Endothelial cell of umbilical vein (primary cell): ENCODE measurements at regions not wholly inside any gene's neighbourhood (a gene's known extent, or its start where the extent isn't known, plus 50 kb on each side); places are given as distances from the start of the nearest gene placed in this dataset.

Experiments used
- BruUV-seq: library from RNA; stranded (reverse); fragments of 400-500 nt; replicated peaks from 2 replicates; lab custom pipeline; 2021; lab: Mats Ljungman, UMichigan
- CTCF ChIA-PET: fragments of 300-600, 350-600 bp; sonication (Branson Sonifier 250); formaldehyde crosslinking; loops from one replicate; lab custom pipeline; 2021; ENCODE audit warnings: antibody characterized with exemption, inconsistent platforms; lab: Charles Lee
- POLR2A ChIA-PET: fragments of 300-600, 350-600 bp; sonication (Branson Sonifier 250); formaldehyde crosslinking; loops from one replicate; lab custom pipeline; 2021; ENCODE audit warnings: antibody characterized with exemption, inconsistent platforms; lab: Charles Lee
- DNase-seq: peaks from one replicate; pipeline ENCODE4 v3.0.0-alpha.2; 2011; ENCODE audit warnings: low read depth, low spot score
- FAIRE-seq: peaks from 2 replicates; lab custom pipeline; 2011; peaks lifted over from hg19 to GRCh38; lab: Jason Lieb, UNC
- H2AFZ ChIP-seq: 2 replicates; pipeline ENCODE4 v1.6.0; 2012; ENCODE audit warnings: low read depth, low read length, control low read depth, inconsistent platforms
- H3K27ac ChIP-seq: 2 replicates; pipeline ENCODE4 v1.5.1; 2011; ENCODE audit warnings: low read depth, mild to moderate bottlenecking, control low read depth, low read length, moderate library complexity; ENCODE audit not compliant: insufficient read depth
- H3K27me3 ChIP-seq, 2 experiments: 2 replicates each; pipeline versions ENCODE4 v1.6.0 to v1.6.1; 2011; ENCODE audit warnings: low read length in 2 of 2, mixed read lengths in 1 of 2; ENCODE audit not compliant: control insufficient read depth in 2 of 2, insufficient read depth in 2 of 2
- H3K36me3 ChIP-seq, 2 experiments: 2 replicates in 1 of 2; 3 replicates in 1 of 2; pipeline ENCODE4 v1.5.1; 2011; ENCODE audit warnings: low read length in 2 of 2, mild to moderate bottlenecking in 1 of 2, moderate library complexity in 1 of 2; ENCODE audit not compliant: control insufficient read depth in 2 of 2, insufficient read depth in 2 of 2; ENCODE audit errors: extremely low read depth in 1 of 2
- H3K4me1 ChIP-seq: 3 replicates; pipeline ENCODE4 v1.5.1; 2011; ENCODE audit warnings: mild to moderate bottlenecking, low read length; ENCODE audit not compliant: control insufficient read depth, insufficient read depth; ENCODE audit errors: extremely low read depth
- H3K4me2 ChIP-seq: 2 replicates; pipeline ENCODE4 v1.6.1; 2011; ENCODE audit warnings: low read length, control low read depth, mixed read lengths; ENCODE audit not compliant: insufficient read depth
- H3K4me3 ChIP-seq, 3 experiments: fragments of 200-600 bp in 1 of 3; sonication (generic), shearing (Covaris generic) in 1 of 3; replicated peaks in 1 of 3; 2 replicates each; pipeline ENCODE4 v1.5.1; 2011 to 2016; ENCODE audit warnings: control low read depth in 3 of 3, low read length in 3 of 3, mild to moderate bottlenecking in 2 of 3, inconsistent platforms in 1 of 3, low read depth in 1 of 3, moderate library complexity in 1 of 3; ENCODE audit not compliant: insufficient read depth in 1 of 3
- H3K79me2 ChIP-seq: 2 replicates; pipeline ENCODE4 v1.6.0; 2012; ENCODE audit warnings: low read length, inconsistent platforms; ENCODE audit not compliant: control insufficient read depth, insufficient read depth
- H3K9ac ChIP-seq: replicated peaks from 2 replicates; pipeline ENCODE3; 2011; ENCODE audit warnings: low read length, control low read depth; ENCODE audit not compliant: insufficient read depth; ENCODE audit errors: extremely low read depth
- H3K9me1 ChIP-seq: replicated peaks from 3 replicates; pipeline ENCODE4 v1.6.0; 2011; ENCODE audit warnings: mild to moderate bottlenecking, low read length; ENCODE audit not compliant: control insufficient read depth, insufficient read depth; ENCODE audit errors: extremely low read depth
- H3K9me3 ChIP-seq: replicated peaks from 2 replicates; pipeline ENCODE4 v1.5.1; 2012; ENCODE audit warnings: low read length, inconsistent platforms; ENCODE audit not compliant: control insufficient read depth, insufficient read depth
- H4K20me1 ChIP-seq: replicated peaks from 2 replicates; pipeline ENCODE3; 2011; ENCODE audit warnings: mild to moderate bottlenecking, low read length; ENCODE audit not compliant: control insufficient read depth, insufficient read depth; ENCODE audit errors: extremely low read depth
- CTCF ChIP-seq, 2 donors: IDR thresholded peaks; 1 replicate in 1 of 2; 2 replicates in 1 of 2; pipeline ENCODE4 v1.5.1; 2011; ENCODE audit warnings: low read length in 2 of 2, mild to moderate bottlenecking in 2 of 2, moderate library complexity in 2 of 2, control low read depth in 1 of 2, inconsistent platforms in 1 of 2, low read depth in 1 of 2; ENCODE audit not compliant: insufficient read depth in 1 of 2; ENCODE audit errors: extremely low read depth in 1 of 2
- EZH2 ChIP-seq: IDR thresholded peaks from 2 replicates; pipeline ENCODE4 v1.6.1; 2012; ENCODE audit warnings: borderline replicate concordance, low read depth, mild to moderate bottlenecking, moderate library complexity, low read length, inconsistent platforms; ENCODE audit not compliant: severe bottlenecking
- FOS ChIP-seq: IDR thresholded peaks from 2 replicates; pipeline ENCODE4 v1.6.1; 2011; ENCODE audit warnings: mild to moderate bottlenecking, low read length, moderate library complexity, borderline replicate concordance; ENCODE audit not compliant: insufficient read depth
- GATA2 ChIP-seq: IDR thresholded peaks from 2 replicates; pipeline ENCODE4 v1.7.0; 2011; ENCODE audit warnings: low read depth, mild to moderate bottlenecking, moderate library complexity, mixed read lengths, low read length; ENCODE audit not compliant: insufficient read length, insufficient read depth
- JUN ChIP-seq: IDR thresholded peaks from 2 replicates; pipeline ENCODE4 v1.6.1; 2011; ENCODE audit warnings: borderline replicate concordance, low read depth; ENCODE audit not compliant: insufficient read length, insufficient read depth
- MAX ChIP-seq: IDR thresholded peaks from 2 replicates; pipeline ENCODE4 v1.6.1; 2011; ENCODE audit not compliant: insufficient read depth, insufficient read length
- MYC ChIP-seq: IDR thresholded peaks from one replicate; pipeline ENCODE4 v1.6.1; 2011; ENCODE audit warnings: mild to moderate bottlenecking, low read depth, low read length
- POLR2A ChIP-seq: IDR thresholded peaks from 2 replicates; pipeline ENCODE4 v1.6.1; 2012; ENCODE audit warnings: low read depth, mild to moderate bottlenecking, control low read depth, low read length
- POLR2AphosphoS5 ChIP-seq: IDR thresholded peaks from 2 replicates; pipeline ENCODE4 v1.6.1; 2012; ENCODE audit warnings: low read depth, mild to moderate bottlenecking, control low read depth, low read length, moderate library complexity; ENCODE audit not compliant: insufficient read depth
- dilution Hi-C: fragments of 300-500 bp; cut with MboI; formaldehyde crosslinking; loops from one replicate; pipeline ENCODE4 v1.15.0; 2019; ENCODE audit warnings: low sequenced_read_pairs; ENCODE audit not compliant: extremely low pct_ligation_motif_present
- intact Hi-C: fragments of 100-400 bp; cut with micrococcal nuclease; formaldehyde crosslinking; loops from one replicate; pipeline ENCODE4 v1.10.0; 2022

DNA sequence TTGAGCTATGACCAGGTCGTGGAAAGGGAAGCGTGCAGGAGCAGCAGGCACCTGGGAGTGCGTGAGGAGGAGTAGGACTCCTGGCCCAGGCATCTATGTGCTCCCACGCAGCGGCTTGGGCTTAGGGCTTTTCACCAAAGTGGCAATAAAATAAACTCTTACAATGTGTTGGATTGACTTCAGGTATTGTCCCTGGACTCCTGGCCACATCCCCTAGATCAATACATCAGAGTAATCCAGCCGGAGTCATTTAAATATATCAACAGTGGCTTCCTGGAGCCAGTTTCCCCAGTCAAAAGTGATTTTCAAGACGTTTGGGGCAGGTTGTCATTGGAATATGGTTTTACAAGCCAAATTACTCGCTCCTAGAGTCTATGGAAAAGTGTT is 344.4 kb downstream of the WDR11 start:
- Histone ChIP-seq H3K9ac (no peak overlapping the region), H3K4me2 (no peak overlapping the region), H3K36me3 (no peaks in the 10 kb centered on the region), H3K4me3 (no peak overlapping the region), H3K27me3 (no peaks in the 10 kb centered on the region), H3K9me1 (no peaks in the 10 kb centered on the region), H3K79me2 (no peaks in the 10 kb centered on the region), H4K20me1 (no peaks in the 10 kb centered on the region), H2AFZ (no peak overlapping the region), H3K27ac (no peak overlapping the region), H3K4me1 (no peaks in the 10 kb centered on the region), H3K9me3 (no peaks in the 10 kb centered on the region)
- POLR2A ChIA-PET = no interaction called here
- FAIRE-seq (no peak), DNase-seq (no peak)
- TF ChIP-seq POLR2AphosphoS5 (no peak), MYC (no peak), MAX (no peak), FOS (no peak), POLR2A (no peak), JUN (no peak), EZH2 (no peak), GATA2 (no peak), CTCF (IDR thresholded peaks at IDR 0.05; ENCODE audit: extremely low read depth in 1 of 2, insufficient read depth in 1 of 2, low read depth in 1 of 2, low read length in 2 of 2) (no peak)
- CTCF ChIA-PET = no interaction called here
- intact Hi-C loops = loop anchor here (10.0 kb wide), 1 partner anchor 1869 kb away; no protein-coding TSS in a partner anchor
- dilution Hi-C loops = no loop called here
- no TSS peak for BruUV-seq
